ENCODE measurements at regions not wholly inside any gene's neighbourhood (a gene's known extent, or its start where the extent isn't known, plus 50 kb on each side); places are given as distances from the start of the nearest gene placed in this dataset.

- no peak overlapping the region for H3K4me3 ChIP-seq
- H3K27ac ChIP-seq, result no peak overlapping the region
- H3K4me1 ChIP-seq, result no peaks in the 10 kb centered on the region
- intact Hi-C loops (cut with DNase I), result no loop called here
- H3K9me3 ChIP-seq, result no peaks in the 10 kb centered on the region
- TF ChIP-seq CTCF (IDR thresholded peaks at IDR 0.05), result no peak
- no peaks in the 10 kb centered on the region for H3K36me3 ChIP-seq
- no peak for DNase-seq (ENCODE audit: low spot score in 2 of 2)
- H3K27me3 ChIP-seq, result no peaks in the 10 kb centered on the region
Observed at GRCh38 chr20:12072221-12072953, 154.7 kb downstream of the BTBD3 start.

DNA sequence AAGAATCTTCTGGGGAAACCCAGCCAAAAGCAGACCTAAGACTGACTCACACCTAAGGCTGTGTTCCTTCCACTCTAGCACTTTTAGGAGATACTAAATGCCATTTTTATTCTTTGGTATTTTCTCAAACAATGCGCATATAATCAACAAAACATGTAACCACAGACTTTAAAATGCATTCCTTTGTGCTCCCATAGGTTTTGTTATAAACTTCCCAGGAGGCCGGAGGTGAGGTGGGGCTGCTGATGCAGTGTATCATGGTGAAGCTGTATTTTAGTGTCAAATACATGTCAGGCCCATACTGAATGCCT is 155.2 kb downstream of the BTBD3 start:
- Histone ChIP-seq H3K4me3 (no peak overlapping the region), H3K9me3 (no peaks in the 10 kb centered on the region), H3K4me1 (no peaks in the 10 kb centered on the region), H3K27me3 (no peaks in the 10 kb centered on the region), H3K36me3 (no peaks in the 10 kb centered on the region), H3K27ac (no peak overlapping the region)
- no peak for TF ChIP-seq CTCF (IDR thresholded peaks at IDR 0.05)
- no peak for DNase-seq (ENCODE audit: low spot score in 2 of 2)
- intact Hi-C loops (cut with DNase I), result no loop called here

- intact Hi-C loops (cut with DNase I), result no loop called here
- Histone ChIP-seq H3K27ac (no peak overlapping the region), H3K4me1 (no peaks in the 10 kb centered on the region), H3K36me3 (no peaks in the 10 kb centered on the region), H3K4me3 (no peak overlapping the region), H3K9me3 (no peaks in the 10 kb centered on the region), H3K27me3 (no peaks in the 10 kb centered on the region)
- no peak for DNase-seq (ENCODE audit: low spot score in 2 of 2)
- TF ChIP-seq CTCF (IDR thresholded peaks at IDR 0.05), result no peak
Observed at GRCh38 chr20:12074111-12074655, 156.5 kb downstream of the BTBD3 start.

GRCh38 chr20:12076200-12076599 is 158.5 kb downstream of the BTBD3 start:
- Histone ChIP-seq H3K27ac (no peak overlapping the region), H3K36me3 (no peaks in the 10 kb centered on the region), H3K4me3 (no peak overlapping the region), H3K27me3 (no peaks in the 10 kb centered on the region), H3K4me1 (no peaks in the 10 kb centered on the region), H3K9me3 (no peaks in the 10 kb centered on the region)
- no peak for TF ChIP-seq CTCF (IDR thresholded peaks at IDR 0.05)
- intact Hi-C loops (cut with DNase I), result no loop called here
- DNase-seq (ENCODE audit: low spot score in 2 of 2), result no peak

- Histone ChIP-seq H3K4me3 (no peak overlapping the region), H3K27me3 (no peaks in the 10 kb centered on the region), H3K9me3 (no peaks in the 10 kb centered on the region), H3K36me3 (no peaks in the 10 kb centered on the region), H3K27ac (no peak overlapping the region), H3K4me1 (no peaks in the 10 kb centered on the region)
- intact Hi-C loops (cut with DNase I), result no loop called here
- no peak for DNase-seq (ENCODE audit: low spot score in 2 of 2)
- TF ChIP-seq CTCF (IDR thresholded peaks at IDR 0.05), result no peak
Observed at GRCh38 chr20:12077875-12078274, 160.2 kb downstream of the BTBD3 start.

GRCh38 chr20:12079490-12079889 is 161.8 kb downstream of the BTBD3 start:
- H3K4me1 ChIP-seq, result no peaks in the 10 kb centered on the region
- no peaks in the 10 kb centered on the region for H3K27me3 ChIP-seq
- H3K4me3 ChIP-seq, result no peak overlapping the region
- intact Hi-C loops (cut with DNase I), result no loop called here
- H3K36me3 ChIP-seq, result no peaks in the 10 kb centered on the region
- DNase-seq (ENCODE audit: low spot score in 2 of 2), result no peak
- TF ChIP-seq CTCF (IDR thresholded peaks at IDR 0.05), result no peak
- no peaks in the 10 kb centered on the region for H3K9me3 ChIP-seq
- H3K27ac ChIP-seq, result no peak overlapping the region
